Erythroblast (primary cell): ENCODE measurements at regions not wholly inside any gene's neighbourhood (a gene's known extent, or its start where the extent isn't known, plus 50 kb on each side); places are given as distances from the start of the nearest gene placed in this dataset.

ENCODE experiments used
- GATA1 ChIP-seq: IDR thresholded peaks from 2 replicates; pipeline ENCODE4 v1.6.1; 2011; ENCODE audit warnings: low read depth, mild to moderate bottlenecking, control low read depth, low read length, moderate library complexity
- POLR2A ChIP-seq: IDR thresholded peaks from 2 replicates; pipeline ENCODE4 v1.6.1; 2011; ENCODE audit warnings: mild to moderate bottlenecking, low read length

- TF ChIP-seq POLR2A (no peak), GATA1 (no peak)
Measured at GRCh38 chr1:95496307-95496706, 262.3 kb downstream of the RWDD3 start.
